Cerebellar nuclear complex (tissue), 1 donor: ENCODE measurements at regions not wholly inside any gene's neighbourhood (a gene's known extent, or its start where the extent isn't known, plus 50 kb on each side); places are given as distances from the start of the nearest gene placed in this dataset.
"Not testable (repeated sequence)": the region's sequence is repeated elsewhere in the genome, so short reads cannot be mapped to it uniquely, and the experiment has no call there.

Experiments used
- DNase-seq, 2 experiments: peaks; one replicate each; lab custom pipeline; 2025; lab: John Stamatoyannopoulos, UW

- no peak for DNase-seq
These were observed 290.0 kb upstream of the PTCHD4 start for GRCh38 chr6:48401016-48401415.

DNA sequence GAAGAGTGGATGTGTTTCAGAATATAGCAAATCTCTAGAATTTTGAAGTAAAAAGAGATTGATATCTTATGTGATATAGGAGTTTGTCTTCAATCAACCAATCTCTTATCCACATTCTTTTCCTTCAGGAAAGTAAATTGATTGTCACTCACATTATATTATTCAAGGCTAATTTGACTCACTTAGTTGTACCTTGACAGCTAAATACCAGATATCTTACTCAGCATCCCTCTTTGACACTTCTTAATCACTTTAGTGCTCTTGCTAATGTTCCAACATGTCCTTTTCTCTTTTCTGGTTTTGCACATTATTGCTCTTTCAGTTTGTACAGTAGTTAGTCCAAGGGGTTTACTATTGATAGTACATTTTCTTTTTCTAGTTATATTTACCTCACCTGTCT is 286.9 kb upstream of the PTCHD4 start:
- no peak for DNase-seq

GRCh38 chr6:48389146-48390043 is 278.4 kb upstream of the PTCHD4 start:
- DNase-seq: no peak

DNA sequence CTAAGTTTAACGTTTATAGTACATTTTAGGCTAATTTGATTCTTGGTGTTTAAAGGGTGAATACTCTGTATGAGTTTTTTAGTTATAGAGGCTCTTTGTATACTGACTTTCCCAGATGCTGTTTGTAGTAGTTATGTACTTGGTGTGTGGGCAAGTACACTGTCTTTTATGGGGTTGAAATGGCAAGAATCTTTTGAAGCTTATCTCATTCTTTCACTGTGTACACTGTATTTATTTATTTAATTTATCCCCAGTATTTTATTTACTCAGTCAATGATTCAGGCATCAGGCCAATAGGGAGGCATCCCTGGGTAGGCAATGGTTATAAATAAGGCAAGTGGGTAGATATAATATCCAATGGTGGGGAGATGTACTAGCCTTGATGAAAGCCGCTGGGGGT is 277.0 kb upstream of the PTCHD4 start:
- no peak for DNase-seq

- no peak for DNase-seq
These were observed 267.9 kb upstream of the PTCHD4 start for GRCh38 chr6:48378884-48379407.

GRCh38 chr6:48377115-48377514 is 266.1 kb upstream of the PTCHD4 start:
- no peak for DNase-seq

GRCh38 chr6:48371226-48371625 is 260.2 kb upstream of the PTCHD4 start:
- DNase-seq: not testable (repeated sequence)

- no peak for DNase-seq
These were observed 258.1 kb upstream of the PTCHD4 start for GRCh38 chr6:48369100-48369499.

- DNase-seq: no peak
These were observed 214.7 kb upstream of the PTCHD4 start for GRCh38 chr6:48325701-48326100.

DNA sequence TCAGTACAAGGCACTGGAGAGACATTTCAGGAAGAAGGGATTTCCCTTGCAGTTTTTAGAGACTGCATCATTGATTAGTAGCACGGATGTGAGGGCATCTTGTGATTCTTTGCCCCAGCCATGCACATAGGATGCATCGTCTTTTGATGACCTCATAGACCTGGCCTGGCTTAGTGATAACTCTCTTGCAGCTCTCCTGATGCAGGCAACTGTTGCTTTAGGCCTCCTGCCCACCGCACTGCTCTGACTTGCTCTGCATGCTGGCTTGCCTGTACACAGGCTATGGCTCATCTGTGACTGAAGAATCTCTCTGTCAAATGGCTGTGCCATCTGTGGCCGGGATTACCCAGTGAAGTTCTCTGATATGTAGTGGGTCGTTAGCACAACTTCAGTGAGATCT is 207.7 kb upstream of the PTCHD4 start:
- no peak for DNase-seq

- DNase-seq: no peak
These were observed 204.9 kb upstream of the PTCHD4 start for GRCh38 chr6:48315915-48316314.

- DNase-seq: no peak
These were observed 204.2 kb upstream of the PTCHD4 start for GRCh38 chr6:48315051-48315719.

DNA sequence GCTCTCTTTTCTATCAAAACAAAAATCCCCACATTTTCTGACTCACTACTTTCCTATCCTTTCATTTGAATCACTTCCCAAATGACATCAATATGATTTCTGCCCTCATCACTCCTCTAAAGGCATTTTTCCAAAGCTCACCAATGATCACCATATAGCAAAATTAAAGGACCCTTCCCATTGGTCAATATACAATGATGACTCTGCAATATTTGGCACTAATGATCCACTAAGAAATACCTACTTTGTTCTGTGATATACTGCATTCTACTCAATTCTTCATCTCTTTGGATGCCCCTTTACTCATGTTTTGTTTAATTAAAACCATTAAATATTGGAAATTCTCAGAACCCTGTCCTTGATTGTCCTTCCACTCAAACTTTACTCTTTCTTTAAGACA is 200.3 kb upstream of the PTCHD4 start:
- no peak for DNase-seq

GRCh38 chr6:48307573-48307972 is 196.6 kb upstream of the PTCHD4 start:
- DNase-seq: no peak

DNA sequence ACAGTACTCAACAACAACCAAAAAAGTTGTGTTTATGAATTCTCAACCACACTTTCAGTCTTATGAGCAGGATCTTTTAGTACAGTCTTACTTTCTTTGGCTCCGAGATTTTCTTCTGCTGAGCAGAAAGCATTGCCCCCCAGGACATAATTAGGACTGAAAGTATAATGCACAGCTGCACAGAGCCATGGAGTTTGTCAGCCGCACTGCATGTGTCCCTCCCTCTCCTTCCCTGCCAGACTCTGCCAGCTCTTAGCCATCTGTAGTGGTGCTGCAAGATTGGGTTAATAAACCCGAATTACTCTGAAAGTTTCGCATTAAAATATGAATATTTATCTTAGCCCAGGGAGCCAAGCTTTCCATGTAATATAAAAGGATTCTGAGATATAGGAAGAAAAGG is 179.6 kb upstream of the PTCHD4 start:
- DNase-seq: no peak

DNA sequence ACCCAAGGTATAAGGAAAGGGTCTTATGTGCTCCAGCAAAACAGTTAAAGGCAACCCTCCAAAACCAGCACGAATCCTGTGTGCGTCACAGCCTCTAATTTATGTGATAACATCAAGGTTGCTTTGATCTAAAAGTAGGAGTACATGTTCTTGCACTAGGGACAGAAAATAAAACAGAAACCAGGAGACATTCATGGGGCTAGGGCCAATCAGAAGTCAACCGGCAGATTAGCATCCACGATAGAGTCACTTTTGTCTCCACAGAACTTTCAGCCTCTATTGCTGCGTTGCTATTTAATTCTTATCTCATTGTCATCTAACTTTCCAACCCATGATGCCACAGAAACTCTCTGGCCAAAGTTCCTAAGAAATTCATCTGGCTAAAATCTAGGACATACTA is 178.8 kb upstream of the PTCHD4 start:
- DNase-seq: no peak

GRCh38 chr6:48281217-48281616 is 170.2 kb upstream of the PTCHD4 start:
- no peak for DNase-seq

DNA sequence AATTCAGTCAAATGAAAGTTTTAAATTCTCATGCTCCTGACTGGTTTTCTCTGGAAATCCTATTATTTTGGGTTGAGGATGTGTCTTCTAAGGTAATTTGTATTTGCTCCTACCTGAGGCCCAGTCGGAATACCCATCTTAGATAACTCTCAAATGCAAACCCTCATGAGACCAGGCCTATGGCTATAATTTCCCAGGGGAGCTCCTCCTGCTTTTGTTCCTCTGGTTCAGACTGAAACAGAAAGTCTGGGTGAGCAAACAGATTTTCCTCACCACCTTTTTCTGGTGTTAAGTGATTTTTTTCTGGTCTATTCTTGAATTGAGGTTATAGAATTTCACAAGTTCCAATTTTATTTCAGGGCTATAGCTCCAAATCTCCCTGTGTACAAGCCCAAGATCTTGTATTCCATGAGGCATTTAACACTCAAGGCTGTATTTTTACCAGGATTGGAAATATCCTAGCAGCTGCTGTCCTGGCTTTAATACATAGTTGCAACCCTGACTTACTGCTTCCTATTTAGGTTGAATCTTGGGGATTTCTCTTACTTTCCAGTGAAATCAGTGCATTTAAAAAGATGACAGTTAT is 169.1 kb upstream of the PTCHD4 start:
- DNase-seq: no peak

GRCh38 chr6:48278261-48278660 is 167.3 kb upstream of the PTCHD4 start:
- DNase-seq: no peak

GRCh38 chr6:48272518-48272917 is 161.5 kb upstream of the PTCHD4 start:
- DNase-seq: no peak

GRCh38 chr6:48255094-48255493 is 144.1 kb upstream of the PTCHD4 start:
- DNase-seq: no peak

DNA sequence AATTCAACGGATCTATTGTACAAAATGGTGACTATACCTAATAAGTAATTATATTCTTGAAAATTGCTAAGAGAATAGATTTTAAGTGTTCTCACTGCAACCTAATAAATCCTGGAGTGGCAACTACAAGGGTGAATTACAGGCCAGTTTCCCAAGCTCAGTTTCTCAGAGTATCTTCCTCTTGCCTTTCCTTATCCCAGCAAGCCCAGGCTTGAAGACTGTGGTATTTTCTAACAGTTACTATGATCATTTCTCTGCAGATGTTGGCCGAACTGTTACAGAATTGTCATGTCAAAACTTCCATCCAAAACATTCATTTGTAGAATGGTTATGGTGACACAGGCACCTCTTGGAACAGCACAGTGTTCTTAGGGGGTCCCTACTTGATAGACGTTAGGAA is 138.1 kb upstream of the PTCHD4 start:
- no peak for DNase-seq

GRCh38 chr6:48243071-48243470 is 132.1 kb upstream of the PTCHD4 start:
- DNase-seq: no peak
